ENCODE measurements at regions not wholly inside any gene's neighbourhood (a gene's known extent, or its start where the extent isn't known, plus 50 kb on each side); places are given as distances from the start of the nearest gene placed in this dataset.
"Not testable (repeated sequence)": the region's sequence is repeated elsewhere in the genome, so short reads cannot be mapped to it uniquely, and the experiment has no call there.

DNA sequence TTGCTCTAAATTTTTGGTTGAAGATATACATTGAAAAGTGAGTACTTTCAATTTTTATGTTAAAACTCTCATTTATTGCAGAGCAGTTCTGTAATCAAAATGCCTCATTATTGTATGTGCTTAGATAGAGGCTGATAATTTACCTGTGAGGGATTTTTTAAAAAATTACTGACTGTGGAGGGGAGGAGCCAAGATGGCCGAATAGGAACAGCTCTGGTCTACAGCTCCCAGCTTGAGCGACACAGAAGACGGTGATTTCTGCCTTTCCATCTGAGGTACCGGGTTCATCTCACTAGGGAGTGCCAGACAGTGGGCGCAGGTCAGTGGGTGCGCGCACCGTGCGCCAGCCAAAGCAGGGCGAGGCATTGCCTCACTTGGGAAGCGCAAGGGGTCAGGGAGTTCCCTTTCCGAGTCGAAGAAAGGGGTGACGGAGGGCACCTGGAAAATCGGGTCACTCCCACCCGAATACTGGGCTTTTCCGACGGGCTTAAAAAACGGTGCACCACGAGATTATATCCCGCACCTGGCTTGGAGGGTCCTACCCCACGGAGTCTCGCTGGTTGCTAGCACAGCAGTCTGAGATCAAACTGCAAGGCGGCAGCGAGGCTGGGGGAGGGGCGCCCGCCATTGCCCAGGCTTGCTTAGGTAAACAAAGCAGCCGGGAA, 89.4 kb downstream of the DDX11 start:
- not testable (repeated sequence) for H3K27ac Mint-ChIP-seq (ENCODE audit: unreplicated experiment); H3K4me1 Mint-ChIP-seq (ENCODE audit: low read depth, unreplicated experiment); H3K9me3 Mint-ChIP-seq (ENCODE audit: unreplicated experiment); DNase-seq; H3K27me3 Mint-ChIP-seq (ENCODE audit: unreplicated experiment); H3K36me3 Mint-ChIP-seq (ENCODE audit: unreplicated experiment)
- peak overlapping the region; percentile 20 for H3K4me3 Mint-ChIP-seq (ENCODE audit: unreplicated experiment)

GRCh38 chr12:31174293-31174692, 100.6 kb downstream of the DDX11 start:
- H3K27ac Mint-ChIP-seq (ENCODE audit: unreplicated experiment); H3K27me3 Mint-ChIP-seq (ENCODE audit: unreplicated experiment); H3K9me3 Mint-ChIP-seq (ENCODE audit: unreplicated experiment); H3K4me3 Mint-ChIP-seq (ENCODE audit: unreplicated experiment); DNase-seq; H3K4me1 Mint-ChIP-seq (ENCODE audit: low read depth, unreplicated experiment); H3K36me3 Mint-ChIP-seq (ENCODE audit: unreplicated experiment): not testable (repeated sequence)

- H3K4me3 Mint-ChIP-seq (ENCODE audit: unreplicated experiment); H3K27me3 Mint-ChIP-seq (ENCODE audit: unreplicated experiment); H3K36me3 Mint-ChIP-seq (ENCODE audit: unreplicated experiment); H3K27ac Mint-ChIP-seq (ENCODE audit: unreplicated experiment); H3K9me3 Mint-ChIP-seq (ENCODE audit: unreplicated experiment); H3K4me1 Mint-ChIP-seq (ENCODE audit: low read depth, unreplicated experiment); DNase-seq: not testable (repeated sequence)
Measured at GRCh38 chr12:31177514-31177913, 103.9 kb downstream of the DDX11 start.

GRCh38 chr12:31178875-31179274, 105.2 kb downstream of the DDX11 start:
- not testable (repeated sequence) for DNase-seq; H3K27me3 Mint-ChIP-seq (ENCODE audit: unreplicated experiment); H3K36me3 Mint-ChIP-seq (ENCODE audit: unreplicated experiment); H3K9me3 Mint-ChIP-seq (ENCODE audit: unreplicated experiment); H3K27ac Mint-ChIP-seq (ENCODE audit: unreplicated experiment); H3K4me3 Mint-ChIP-seq (ENCODE audit: unreplicated experiment); H3K4me1 Mint-ChIP-seq (ENCODE audit: low read depth, unreplicated experiment)

DNA sequence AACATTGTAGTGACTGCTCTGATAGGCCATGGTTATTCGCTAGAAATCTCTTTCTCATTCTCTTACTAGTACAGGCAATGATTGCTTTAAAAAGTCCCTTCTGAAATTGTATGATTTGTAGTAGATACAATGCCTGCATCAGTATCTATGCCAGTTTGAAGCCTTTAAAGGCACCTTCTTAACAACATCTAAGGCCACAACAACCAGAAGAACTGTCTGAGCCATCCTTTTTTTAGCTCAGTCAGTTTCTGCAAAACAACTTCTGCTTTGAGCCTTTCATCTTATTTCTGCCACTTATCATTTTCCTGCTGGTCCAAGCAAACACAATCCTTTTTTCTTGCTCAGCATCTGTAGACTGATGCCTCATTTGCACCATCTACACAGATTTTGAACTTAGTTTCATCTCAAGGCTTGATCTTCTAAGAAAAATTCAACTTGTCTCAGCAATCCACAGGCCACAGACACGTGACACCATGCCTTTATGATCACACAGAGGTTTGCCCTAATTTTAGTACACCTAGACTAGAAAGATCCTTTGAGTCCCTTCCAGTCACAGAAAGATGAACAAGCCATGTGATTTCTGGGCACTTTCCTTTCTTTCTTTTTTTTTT, 106.1 kb downstream of the DDX11 start:
- H3K36me3 Mint-ChIP-seq (ENCODE audit: unreplicated experiment); H3K4me3 Mint-ChIP-seq (ENCODE audit: unreplicated experiment); H3K4me1 Mint-ChIP-seq (ENCODE audit: low read depth, unreplicated experiment); H3K27ac Mint-ChIP-seq (ENCODE audit: unreplicated experiment); DNase-seq; H3K9me3 Mint-ChIP-seq (ENCODE audit: unreplicated experiment); H3K27me3 Mint-ChIP-seq (ENCODE audit: unreplicated experiment): not testable (repeated sequence)

DNA sequence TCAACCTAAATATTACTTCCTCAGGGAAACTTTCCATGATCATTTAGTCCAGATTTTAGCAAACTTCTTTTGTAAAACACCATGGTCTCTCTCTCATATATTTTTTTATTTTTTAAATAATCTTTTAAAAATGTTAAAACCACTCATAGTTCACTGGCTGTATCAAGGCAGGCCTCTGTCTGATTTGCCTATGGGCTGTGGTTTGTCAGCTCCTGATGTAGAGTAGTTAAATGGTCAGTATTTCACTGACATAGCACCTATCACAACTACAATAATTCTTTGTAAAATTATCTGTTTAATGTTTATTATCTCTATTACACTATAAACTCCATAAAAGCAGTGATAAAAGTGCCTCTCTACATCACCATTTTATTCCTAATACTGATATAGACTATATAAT, 108.9 kb downstream of the DDX11 start:
- H3K27ac Mint-ChIP-seq (ENCODE audit: unreplicated experiment); H3K27me3 Mint-ChIP-seq (ENCODE audit: unreplicated experiment); H3K4me3 Mint-ChIP-seq (ENCODE audit: unreplicated experiment); H3K36me3 Mint-ChIP-seq (ENCODE audit: unreplicated experiment); H3K9me3 Mint-ChIP-seq (ENCODE audit: unreplicated experiment); DNase-seq; H3K4me1 Mint-ChIP-seq (ENCODE audit: low read depth, unreplicated experiment): not testable (repeated sequence)

DNA sequence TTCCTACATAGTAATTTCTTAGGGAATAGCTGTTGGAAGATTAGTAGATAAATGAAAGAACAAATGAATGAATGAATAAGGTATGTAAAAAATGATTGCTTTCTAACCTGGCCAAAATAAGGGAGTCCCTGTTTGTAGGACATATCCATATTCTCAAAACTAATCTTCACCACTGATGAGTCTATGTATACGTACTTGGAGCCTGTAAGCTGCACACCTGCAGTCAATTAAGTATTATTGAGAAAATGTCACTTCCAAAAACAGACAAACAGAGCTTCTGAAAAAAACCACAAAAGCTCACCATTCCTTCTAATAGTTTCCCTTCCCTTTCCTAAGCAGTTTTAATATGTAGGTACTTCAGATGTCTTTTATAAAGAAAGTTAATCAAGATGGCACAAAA, 109.4 kb downstream of the DDX11 start:
- not testable (repeated sequence) for H3K4me1 Mint-ChIP-seq (ENCODE audit: low read depth, unreplicated experiment); H3K4me3 Mint-ChIP-seq (ENCODE audit: unreplicated experiment); DNase-seq

GRCh38 chr12:31183899-31184298, 110.2 kb downstream of the DDX11 start:
- H3K4me1 Mint-ChIP-seq (ENCODE audit: low read depth, unreplicated experiment); H3K4me3 Mint-ChIP-seq (ENCODE audit: unreplicated experiment); DNase-seq; H3K9me3 Mint-ChIP-seq (ENCODE audit: unreplicated experiment); H3K27ac Mint-ChIP-seq (ENCODE audit: unreplicated experiment); H3K36me3 Mint-ChIP-seq (ENCODE audit: unreplicated experiment); H3K27me3 Mint-ChIP-seq (ENCODE audit: unreplicated experiment): not testable (repeated sequence)

More for the DNA sequence above, 109.4 kb downstream of the DDX11 start:
- H3K27me3 Mint-ChIP-seq (ENCODE audit: unreplicated experiment); H3K27ac Mint-ChIP-seq (ENCODE audit: unreplicated experiment); H3K9me3 Mint-ChIP-seq (ENCODE audit: unreplicated experiment); H3K36me3 Mint-ChIP-seq (ENCODE audit: unreplicated experiment): not testable (repeated sequence)

DNA sequence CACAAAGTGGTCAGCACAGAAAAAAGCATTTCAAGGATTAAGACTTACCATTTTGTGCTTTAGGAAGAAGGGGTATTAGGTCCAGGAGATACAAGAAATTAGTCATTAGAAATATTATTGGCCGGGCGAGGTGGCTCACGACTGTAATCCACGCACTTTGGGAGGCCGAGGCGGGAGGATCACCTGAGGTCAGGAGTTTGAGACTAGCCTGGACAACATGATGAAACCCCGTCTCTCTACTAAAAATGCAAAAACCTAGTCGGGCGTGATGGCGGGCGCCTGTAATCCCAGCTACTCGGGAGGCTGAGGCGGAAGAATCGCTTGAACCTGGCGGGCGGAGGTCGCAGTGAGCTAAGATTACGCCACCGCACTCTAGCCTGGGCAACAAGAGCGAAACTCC, 111.0 kb downstream of the DDX11 start:
- H3K9me3 Mint-ChIP-seq (ENCODE audit: unreplicated experiment); H3K36me3 Mint-ChIP-seq (ENCODE audit: unreplicated experiment); H3K27ac Mint-ChIP-seq (ENCODE audit: unreplicated experiment); DNase-seq; H3K4me3 Mint-ChIP-seq (ENCODE audit: unreplicated experiment); H3K4me1 Mint-ChIP-seq (ENCODE audit: low read depth, unreplicated experiment); H3K27me3 Mint-ChIP-seq (ENCODE audit: unreplicated experiment): not testable (repeated sequence)

DNA sequence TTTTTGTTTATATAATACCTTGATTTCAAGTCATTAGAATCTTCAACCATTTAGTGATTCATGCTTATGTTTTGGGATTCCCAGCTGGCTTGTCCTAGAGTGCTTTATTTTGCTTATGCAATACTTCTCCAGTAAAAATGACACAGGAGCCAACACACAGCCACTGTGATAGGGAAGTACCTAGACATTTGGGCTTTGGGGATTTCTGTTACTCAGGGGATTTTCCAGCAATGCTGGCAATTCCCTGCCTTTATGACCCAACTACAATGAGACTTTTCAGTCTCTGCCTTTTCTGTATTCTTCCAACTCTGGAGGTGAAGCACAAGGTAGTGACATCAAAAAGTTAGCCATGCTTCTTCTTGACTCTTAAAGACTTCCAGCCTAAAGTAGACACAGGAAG, 119.0 kb downstream of the DDX11 start:
- not testable (repeated sequence) for H3K27me3 Mint-ChIP-seq (ENCODE audit: unreplicated experiment); H3K4me3 Mint-ChIP-seq (ENCODE audit: unreplicated experiment); H3K36me3 Mint-ChIP-seq (ENCODE audit: unreplicated experiment); H3K9me3 Mint-ChIP-seq (ENCODE audit: unreplicated experiment); DNase-seq; H3K27ac Mint-ChIP-seq (ENCODE audit: unreplicated experiment); H3K4me1 Mint-ChIP-seq (ENCODE audit: low read depth, unreplicated experiment)

DNA sequence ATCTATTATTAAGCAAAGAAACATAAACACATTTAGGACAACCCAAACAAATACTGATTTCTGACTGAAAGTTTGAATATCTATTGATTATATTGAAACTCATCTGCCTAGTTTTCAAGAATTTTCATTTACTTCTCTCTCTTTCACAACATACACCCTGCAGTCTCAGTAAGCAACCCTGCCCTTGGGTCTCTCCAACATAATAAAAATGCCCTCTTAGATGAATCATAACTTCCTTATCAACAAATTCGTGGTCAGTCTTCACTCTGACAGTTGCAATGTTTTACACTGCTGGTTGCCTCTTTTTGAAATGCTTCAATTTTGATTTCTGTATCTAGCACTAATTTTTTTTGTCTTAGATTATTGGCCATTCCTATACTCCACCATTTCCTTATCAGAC, 122.0 kb downstream of the DDX11 start:
- not testable (repeated sequence) for H3K27me3 Mint-ChIP-seq (ENCODE audit: unreplicated experiment); H3K27ac Mint-ChIP-seq (ENCODE audit: unreplicated experiment); H3K4me1 Mint-ChIP-seq (ENCODE audit: low read depth, unreplicated experiment); H3K4me3 Mint-ChIP-seq (ENCODE audit: unreplicated experiment); H3K9me3 Mint-ChIP-seq (ENCODE audit: unreplicated experiment); H3K36me3 Mint-ChIP-seq (ENCODE audit: unreplicated experiment); DNase-seq

DNA sequence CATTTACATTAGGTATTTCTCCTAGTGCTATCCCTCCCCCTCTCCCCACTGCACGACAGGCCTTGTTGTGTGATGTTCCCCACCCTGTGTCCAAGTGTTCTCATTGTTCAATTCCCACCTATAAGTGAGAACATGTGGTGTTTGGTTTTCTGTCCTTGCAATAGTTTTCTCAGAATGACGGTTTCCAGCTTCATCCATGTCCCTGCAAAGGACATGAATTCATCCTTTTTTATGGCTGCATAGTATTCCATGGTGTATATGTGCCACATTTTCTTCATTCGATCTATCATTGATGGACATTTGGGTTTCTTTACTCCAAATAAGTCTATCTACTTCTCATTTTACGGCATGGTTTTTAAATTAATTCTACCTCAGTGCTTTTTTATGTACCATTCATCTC, 125.8 kb downstream of the DDX11 start:
- DNase-seq; H3K4me1 Mint-ChIP-seq (ENCODE audit: low read depth, unreplicated experiment); H3K4me3 Mint-ChIP-seq (ENCODE audit: unreplicated experiment); H3K27ac Mint-ChIP-seq (ENCODE audit: unreplicated experiment); H3K36me3 Mint-ChIP-seq (ENCODE audit: unreplicated experiment); H3K27me3 Mint-ChIP-seq (ENCODE audit: unreplicated experiment); H3K9me3 Mint-ChIP-seq (ENCODE audit: unreplicated experiment): not testable (repeated sequence)

All from glutamatergic neuron (in vitro differentiated cells).